ENCODE measurements at regions not wholly inside any gene's neighbourhood (a gene's known extent, or its start where the extent isn't known, plus 50 kb on each side); places are given as distances from the start of the nearest gene placed in this dataset.

GRCh38 chr11:112403432-112403831, 142.8 kb upstream of the PLET1 start:
- DNase-seq = no peak
- Histone ChIP-seq H3K9me3 (no peaks in the 10 kb centered on the region), H3K36me3 (no peaks in the 10 kb centered on the region), H3K4me1 (no peaks in the 10 kb centered on the region), H3K27me3 (no peaks in the 10 kb centered on the region), H3K4me3 (no peak overlapping the region), H3K27ac (no peak overlapping the region)
- no peak for TF ChIP-seq POLR2A (IDR thresholded peaks at IDR 0.05)
- TF ChIP-seq, protein P1, sequence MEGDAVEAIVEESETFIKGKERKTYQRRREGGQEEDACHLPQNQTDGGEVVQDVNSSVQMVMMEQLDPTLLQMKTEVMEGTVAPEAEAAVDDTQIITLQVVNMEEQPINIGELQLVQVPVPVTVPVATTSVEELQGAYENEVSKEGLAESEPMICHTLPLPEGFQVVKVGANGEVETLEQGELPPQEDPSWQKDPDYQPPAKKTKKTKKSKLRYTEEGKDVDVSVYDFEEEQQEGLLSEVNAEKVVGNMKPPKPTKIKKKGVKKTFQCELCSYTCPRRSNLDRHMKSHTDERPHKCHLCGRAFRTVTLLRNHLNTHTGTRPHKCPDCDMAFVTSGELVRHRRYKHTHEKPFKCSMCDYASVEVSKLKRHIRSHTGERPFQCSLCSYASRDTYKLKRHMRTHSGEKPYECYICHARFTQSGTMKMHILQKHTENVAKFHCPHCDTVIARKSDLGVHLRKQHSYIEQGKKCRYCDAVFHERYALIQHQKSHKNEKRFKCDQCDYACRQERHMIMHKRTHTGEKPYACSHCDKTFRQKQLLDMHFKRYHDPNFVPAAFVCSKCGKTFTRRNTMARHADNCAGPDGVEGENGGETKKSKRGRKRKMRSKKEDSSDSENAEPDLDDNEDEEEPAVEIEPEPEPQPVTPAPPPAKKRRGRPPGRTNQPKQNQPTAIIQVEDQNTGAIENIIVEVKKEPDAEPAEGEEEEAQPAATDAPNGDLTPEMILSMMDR (IDR thresholded peaks at IDR 0.05) = no peak
- intact Hi-C loops (cut with DNase I; ENCODE audit: low total_unique reads) = no loop called here

DNA sequence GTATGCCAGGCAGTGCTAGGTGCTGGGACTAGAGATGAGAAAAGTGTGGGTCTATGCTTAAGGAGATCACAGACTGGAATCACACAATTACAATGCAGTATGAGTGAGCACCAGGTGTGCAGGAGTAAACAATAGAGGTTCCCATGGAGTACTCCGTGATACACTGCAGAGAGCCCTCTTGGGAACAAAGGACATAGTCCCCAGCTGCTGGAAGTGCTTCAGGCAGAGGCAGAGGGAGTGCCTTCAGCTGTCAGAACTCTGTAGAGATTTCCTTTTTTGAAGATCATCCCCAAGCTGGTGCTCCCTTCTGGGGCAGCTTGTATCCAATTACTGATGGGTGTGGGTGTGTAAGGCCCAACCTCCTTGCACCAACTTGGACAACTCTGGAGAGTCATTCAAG, 143.5 kb upstream of the PLET1 start:
- TF ChIP-seq POLR2A (IDR thresholded peaks at IDR 0.05) = no peak
- TF ChIP-seq, protein P1 (IDR thresholded peaks at IDR 0.05) = no peak
- DNase-seq = no peak
- no peaks in the 10 kb centered on the region for H3K36me3 ChIP-seq
- H3K27ac ChIP-seq = no peak overlapping the region
- H3K4me3 ChIP-seq = no peak overlapping the region
- H3K4me1 ChIP-seq = no peaks in the 10 kb centered on the region
- intact Hi-C loops (cut with DNase I; ENCODE audit: low total_unique reads) = no loop called here
- H3K27me3 ChIP-seq = no peaks in the 10 kb centered on the region
- no peaks in the 10 kb centered on the region for H3K9me3 ChIP-seq

DNA sequence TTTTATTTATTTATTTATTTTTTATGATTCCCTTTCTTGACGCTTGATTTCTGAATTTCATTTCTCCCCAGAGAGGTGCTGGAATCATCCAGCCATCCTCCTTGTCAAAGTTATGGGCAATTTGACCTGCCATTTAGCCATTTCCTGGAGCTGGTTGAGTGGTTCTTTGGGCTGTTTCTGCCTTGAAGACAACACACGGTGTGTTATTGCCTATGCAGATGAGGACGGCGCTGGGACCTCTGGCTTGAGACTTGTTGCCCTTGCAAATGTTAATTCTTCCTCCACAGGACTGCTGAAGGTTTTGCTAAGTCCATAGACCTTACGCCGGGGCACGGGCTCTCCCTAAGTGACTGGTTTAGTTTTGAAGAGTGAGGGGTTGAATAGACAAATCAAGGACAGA, 147.9 kb upstream of the PLET1 start:
- no peak for TF ChIP-seq POLR2A (IDR thresholded peaks at IDR 0.05)
- TF ChIP-seq, protein P1 (IDR thresholded peaks at IDR 0.05) = no peak
- Histone ChIP-seq H3K27me3 (no peaks in the 10 kb centered on the region), H3K9me3 (no peaks in the 10 kb centered on the region), H3K36me3 (no peaks in the 10 kb centered on the region), H3K27ac (no peak overlapping the region), H3K4me3 (no peak overlapping the region), H3K4me1 (no peaks in the 10 kb centered on the region)
- intact Hi-C loops (cut with DNase I; ENCODE audit: low total_unique reads) = no loop called here
- no peak for DNase-seq

- H3K27ac ChIP-seq = no peak overlapping the region
- intact Hi-C loops (cut with DNase I; ENCODE audit: low total_unique reads) = no loop called here
- H3K4me1 ChIP-seq = no peaks in the 10 kb centered on the region
- no peak for DNase-seq
- H3K27me3 ChIP-seq = no peaks in the 10 kb centered on the region
- H3K4me3 ChIP-seq = no peak overlapping the region
- no peaks in the 10 kb centered on the region for H3K9me3 ChIP-seq
- no peaks in the 10 kb centered on the region for H3K36me3 ChIP-seq
- no peak for TF ChIP-seq POLR2A (IDR thresholded peaks at IDR 0.05)
- TF ChIP-seq, protein P1 (IDR thresholded peaks at IDR 0.05) = no peak
Measured at GRCh38 chr11:112410325-112410724, 149.7 kb upstream of the PLET1 start.

GRCh38 chr11:112412383-112412782, 151.7 kb upstream of the PLET1 start:
- no peaks in the 10 kb centered on the region for H3K27me3 ChIP-seq

More at GRCh38 chr11:112412383-112412782, 151.7 kb upstream of the PLET1 start:
- Histone ChIP-seq H3K4me1 (no peaks in the 10 kb centered on the region), H3K27ac (no peak overlapping the region), H3K4me3 (no peak overlapping the region), H3K9me3 (no peaks in the 10 kb centered on the region), H3K36me3 (no peaks in the 10 kb centered on the region)
- TF ChIP-seq, protein P1 (IDR thresholded peaks at IDR 0.05) = no peak
- no peak for TF ChIP-seq POLR2A (IDR thresholded peaks at IDR 0.05)
- DNase-seq = no peak
- intact Hi-C loops (cut with DNase I; ENCODE audit: low total_unique reads) = no loop called here
